ENCODE measurements at regions not wholly inside any gene's neighbourhood (a gene's known extent, or its start where the extent isn't known, plus 50 kb on each side); places are given as distances from the start of the nearest gene placed in this dataset.

GRCh38 chr1:191629836-191630235 lies 528.4 kb upstream of the RGS18 start:
- no peaks in the 10 kb centered on the region for H3K9me3 Mint-ChIP-seq
- no peak overlapping the region for H3K27ac Mint-ChIP-seq (ENCODE audit: unreplicated experiment)
- no peaks in the 10 kb centered on the region for H3K4me1 Mint-ChIP-seq
- no peaks in the 10 kb centered on the region for H3K36me3 Mint-ChIP-seq (ENCODE audit: low read depth)
- H3K27me3 Mint-ChIP-seq (ENCODE audit: low read depth): no peaks in the 10 kb centered on the region
- no peak for DNase-seq (ENCODE audit: low read depth, low spot score)
- no peak overlapping the region for H3K4me3 Mint-ChIP-seq
- TF ChIP-seq CTCF (conservative IDR thresholded peaks at IDR 0.05): no peak

- no peaks in the 10 kb centered on the region for H3K36me3 Mint-ChIP-seq (ENCODE audit: low read depth)
- H3K9me3 Mint-ChIP-seq: no peaks in the 10 kb centered on the region
- TF ChIP-seq CTCF (conservative IDR thresholded peaks at IDR 0.05): no peak
- no peaks in the 10 kb centered on the region for H3K27me3 Mint-ChIP-seq (ENCODE audit: low read depth)
- no peak overlapping the region for H3K27ac Mint-ChIP-seq (ENCODE audit: unreplicated experiment)
- no peak for DNase-seq (ENCODE audit: low read depth, low spot score)
- H3K4me3 Mint-ChIP-seq: no peak overlapping the region
- H3K4me1 Mint-ChIP-seq: no peaks in the 10 kb centered on the region
These were observed 523.3 kb upstream of the RGS18 start for GRCh38 chr1:191634801-191635508.

GRCh38 chr1:191636345-191636744 lies 521.9 kb upstream of the RGS18 start:
- DNase-seq (ENCODE audit: low read depth, low spot score): no peak
- Mint-ChIP-seq H3K4me3 (no peak overlapping the region), H3K9me3 (no peaks in the 10 kb centered on the region), H3K27ac (ENCODE audit: unreplicated experiment) (no peak overlapping the region), H3K4me1 (no peaks in the 10 kb centered on the region), H3K27me3 (ENCODE audit: low read depth) (no peaks in the 10 kb centered on the region), H3K36me3 (ENCODE audit: low read depth) (no peaks in the 10 kb centered on the region)
- no peak for TF ChIP-seq CTCF (conservative IDR thresholded peaks at IDR 0.05)

- Mint-ChIP-seq H3K4me1 (no peaks in the 10 kb centered on the region), H3K36me3 (ENCODE audit: low read depth) (no peaks in the 10 kb centered on the region), H3K4me3 (no peak overlapping the region), H3K27me3 (ENCODE audit: low read depth) (no peaks in the 10 kb centered on the region), H3K9me3 (no peaks in the 10 kb centered on the region), H3K27ac (ENCODE audit: unreplicated experiment) (no peak overlapping the region)
- no peak for TF ChIP-seq CTCF (conservative IDR thresholded peaks at IDR 0.05)
- no peak for DNase-seq (ENCODE audit: low read depth, low spot score)
These were observed 516.6 kb upstream of the RGS18 start for GRCh38 chr1:191641420-191642260.

GRCh38 chr1:191643060-191643459 lies 515.2 kb upstream of the RGS18 start:
- no peak for DNase-seq (ENCODE audit: low read depth, low spot score)
- Mint-ChIP-seq H3K36me3 (ENCODE audit: low read depth) (no peaks in the 10 kb centered on the region), H3K27me3 (ENCODE audit: low read depth) (no peaks in the 10 kb centered on the region), H3K4me1 (no peaks in the 10 kb centered on the region), H3K4me3 (no peak overlapping the region), H3K9me3 (no peaks in the 10 kb centered on the region), H3K27ac (ENCODE audit: unreplicated experiment) (no peak overlapping the region)
- no peak for TF ChIP-seq CTCF (conservative IDR thresholded peaks at IDR 0.05)

All from neural crest cell (in vitro differentiated cells).